ENCODE measurements at regions not wholly inside any gene's neighbourhood (a gene's known extent, or its start where the extent isn't known, plus 50 kb on each side); places are given as distances from the start of the nearest gene placed in this dataset.

- no peak for TF ChIP-seq EZH2phosphoT487 (IDR thresholded peaks at IDR 0.05; ENCODE audit: insufficient read depth, low read depth)
- TF ChIP-seq EZH2 (IDR thresholded peaks at IDR 0.05; ENCODE audit: insufficient read depth, poor library complexity, severe bottlenecking) = no peak
Observed at GRCh38 chr7:18354108-18355085, 141.2 kb upstream of the HDAC9 start.
